Ovary (tissue), 3 donors: ENCODE measurements at regions not wholly inside any gene's neighbourhood (a gene's known extent, or its start where the extent isn't known, plus 50 kb on each side); places are given as distances from the start of the nearest gene placed in this dataset.

ENCODE experiments used
- POLR2A ChIP-seq: fragments of 450-650 bp; IDR thresholded peaks from one replicate; pipeline ENCODE4 v1.6.1; 2017; ENCODE audit warnings: antibody characterized with exemption, mild to moderate bottlenecking, moderate library complexity
- TF ChIP-seq, protein P1 (sequence below), 3 donors: fragments of 450-650 bp in 2 of 3; fragments of 200-600 bp in 1 of 3; IDR thresholded peaks; one replicate each; pipeline versions ENCODE4 v1.5.1 to v1.8.0; 2016 to 2022; ENCODE audit warnings: antibody characterized with exemption in 3 of 3, mild to moderate bottlenecking in 1 of 3
- donor health status: DM: no; HTN: no; CAD: no.

DNA sequence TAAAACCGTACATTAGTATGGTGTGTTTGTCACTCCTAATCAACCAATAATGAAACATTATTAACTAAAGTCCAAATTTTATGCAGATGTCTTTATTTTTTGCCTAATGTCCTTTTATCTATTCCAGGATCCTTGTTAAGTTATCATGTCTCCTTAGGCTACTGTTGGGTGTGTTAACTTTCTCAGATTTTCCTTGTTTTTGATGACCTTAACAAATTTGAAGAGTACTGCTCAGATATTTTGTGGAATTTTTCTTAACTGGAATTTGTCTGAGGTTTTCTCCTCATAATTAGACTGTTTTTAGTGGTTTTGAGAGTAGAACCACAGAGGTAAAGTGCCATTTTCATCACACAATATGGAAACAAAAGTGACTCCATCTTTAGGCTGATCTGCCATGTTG, 406.3 kb downstream of the MEI4 start:
- TF ChIP-seq, protein P1, sequence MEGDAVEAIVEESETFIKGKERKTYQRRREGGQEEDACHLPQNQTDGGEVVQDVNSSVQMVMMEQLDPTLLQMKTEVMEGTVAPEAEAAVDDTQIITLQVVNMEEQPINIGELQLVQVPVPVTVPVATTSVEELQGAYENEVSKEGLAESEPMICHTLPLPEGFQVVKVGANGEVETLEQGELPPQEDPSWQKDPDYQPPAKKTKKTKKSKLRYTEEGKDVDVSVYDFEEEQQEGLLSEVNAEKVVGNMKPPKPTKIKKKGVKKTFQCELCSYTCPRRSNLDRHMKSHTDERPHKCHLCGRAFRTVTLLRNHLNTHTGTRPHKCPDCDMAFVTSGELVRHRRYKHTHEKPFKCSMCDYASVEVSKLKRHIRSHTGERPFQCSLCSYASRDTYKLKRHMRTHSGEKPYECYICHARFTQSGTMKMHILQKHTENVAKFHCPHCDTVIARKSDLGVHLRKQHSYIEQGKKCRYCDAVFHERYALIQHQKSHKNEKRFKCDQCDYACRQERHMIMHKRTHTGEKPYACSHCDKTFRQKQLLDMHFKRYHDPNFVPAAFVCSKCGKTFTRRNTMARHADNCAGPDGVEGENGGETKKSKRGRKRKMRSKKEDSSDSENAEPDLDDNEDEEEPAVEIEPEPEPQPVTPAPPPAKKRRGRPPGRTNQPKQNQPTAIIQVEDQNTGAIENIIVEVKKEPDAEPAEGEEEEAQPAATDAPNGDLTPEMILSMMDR (IDR thresholded peaks at IDR 0.05) = no peak
- no peak for TF ChIP-seq POLR2A
